Fibroblast of skin of right quadriceps (primary cell): ENCODE measurements at regions not wholly inside any gene's neighbourhood (a gene's known extent, or its start where the extent isn't known, plus 50 kb on each side); places are given as distances from the start of the nearest gene placed in this dataset.

Experiments used
- DNase-seq: peaks from one replicate; pipeline ENCODE4 v3.0.0-alpha.2; 2013

DNA sequence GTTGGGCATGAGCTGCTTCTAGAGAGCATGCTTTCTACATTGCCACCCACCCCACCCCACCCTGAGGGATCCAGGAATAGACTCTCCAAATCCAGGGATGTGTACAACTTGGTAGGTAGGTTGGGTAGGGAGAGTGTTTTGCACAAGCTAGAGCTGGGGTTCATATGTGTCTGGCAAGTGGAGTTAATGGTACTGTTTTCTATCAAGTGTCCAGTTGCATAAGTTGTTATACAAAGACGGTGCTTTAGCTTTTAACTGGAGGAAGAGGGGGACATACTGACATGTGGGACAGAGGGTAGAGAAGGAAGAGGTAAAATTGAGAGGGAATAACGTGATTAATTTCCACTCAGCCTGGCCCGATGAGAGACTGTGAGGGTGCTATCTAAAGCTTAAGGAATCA lies 51.0 kb upstream of the TNC start:
- no peak for DNase-seq

DNA sequence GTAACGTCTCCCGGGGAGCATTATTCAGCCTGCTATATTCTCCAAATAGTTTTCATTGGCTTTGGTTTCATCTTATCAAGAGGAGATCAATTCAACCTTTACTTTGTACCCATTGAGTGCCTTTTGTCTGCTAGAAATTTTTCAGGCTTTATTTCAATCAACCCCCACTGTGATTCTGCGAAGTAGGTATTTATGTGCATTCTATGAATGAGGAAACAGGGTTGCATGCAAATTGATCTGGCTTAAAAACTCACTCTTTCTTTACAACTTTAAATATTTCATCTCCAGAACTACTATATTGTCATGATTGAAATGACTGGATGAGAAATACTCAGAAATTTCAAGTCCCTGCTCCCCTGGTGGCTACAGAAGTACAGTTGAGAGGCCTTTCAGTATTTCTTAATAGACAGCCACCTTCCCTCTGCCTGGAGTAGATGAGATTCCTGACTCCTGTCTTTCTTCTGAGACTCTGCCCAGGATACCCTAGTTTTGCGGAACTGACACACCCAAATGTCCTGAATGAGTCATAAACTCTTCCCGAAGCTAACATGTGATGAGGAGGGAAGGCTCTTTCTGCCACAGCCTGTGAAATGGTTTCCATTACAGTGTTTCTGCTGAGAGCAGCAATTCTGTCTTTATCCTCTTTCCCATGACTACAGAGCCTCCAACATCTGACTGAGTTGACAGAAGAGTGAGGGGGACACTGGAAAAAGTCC lies 52.6 kb upstream of the TNC start:
- peak; percentile 76 for DNase-seq

DNA sequence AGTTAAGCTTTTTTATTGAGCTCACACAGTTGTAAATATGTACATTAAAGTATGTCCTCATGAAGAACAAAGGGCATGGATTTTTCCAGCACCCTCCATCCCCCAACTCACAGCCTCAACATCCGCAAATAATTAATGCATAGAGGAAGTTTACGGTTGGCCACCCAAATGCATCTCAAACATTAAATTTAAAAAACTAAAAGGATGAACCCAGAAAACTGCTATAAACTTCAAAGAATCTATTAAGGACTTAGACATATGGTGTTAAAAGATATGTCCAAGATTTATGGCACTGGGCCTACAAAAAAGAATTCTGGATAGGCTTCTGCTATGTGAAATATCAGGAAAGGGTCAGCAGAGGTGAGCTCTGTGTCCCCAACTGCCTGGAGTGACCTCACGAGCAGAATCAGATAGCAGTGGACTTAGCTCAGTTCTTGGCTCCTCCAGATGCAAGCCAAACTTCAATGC lies 54.0 kb upstream of the TNC start:
- no peak for DNase-seq

DNA sequence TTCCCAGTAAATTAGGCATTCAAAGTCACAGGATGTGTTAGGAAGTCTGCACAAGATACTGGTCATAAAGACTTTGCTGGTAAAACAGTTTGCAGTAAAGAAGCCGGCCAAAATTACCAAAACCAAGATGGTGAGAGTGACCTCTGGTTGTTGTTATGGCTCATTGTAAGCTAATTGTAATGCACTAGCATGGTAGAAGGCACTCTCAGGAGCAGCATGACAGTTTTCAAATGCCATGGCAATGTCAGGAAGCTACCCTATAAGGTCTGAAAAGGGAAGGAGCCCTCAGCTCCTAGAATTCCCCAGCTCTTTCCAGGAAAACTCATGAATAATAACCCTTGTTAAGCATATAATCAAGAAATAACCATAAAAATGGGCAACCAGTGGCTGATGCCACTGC lies 64.3 kb upstream of the TNC start:
- DNase-seq = no peak

DNA sequence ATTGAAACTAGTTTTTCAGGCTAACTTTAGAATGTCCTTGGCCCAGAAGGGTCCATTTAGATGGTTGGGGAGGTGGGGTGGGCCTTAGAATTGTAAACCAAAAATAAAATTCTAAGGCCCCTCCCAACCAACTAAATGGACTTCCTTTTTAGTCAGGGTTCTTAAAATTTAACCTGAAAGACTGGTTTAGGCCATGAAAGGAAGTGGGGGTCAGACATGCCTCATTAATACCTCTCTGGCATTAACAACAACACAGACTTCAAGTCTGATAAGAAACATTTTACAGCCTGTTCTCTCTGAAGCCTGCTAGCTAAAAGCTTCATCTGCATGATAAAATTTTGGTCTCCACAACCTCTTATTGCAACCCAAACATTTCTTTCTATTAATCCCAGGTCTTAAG lies 65.5 kb upstream of the TNC start:
- DNase-seq = no peak

DNA sequence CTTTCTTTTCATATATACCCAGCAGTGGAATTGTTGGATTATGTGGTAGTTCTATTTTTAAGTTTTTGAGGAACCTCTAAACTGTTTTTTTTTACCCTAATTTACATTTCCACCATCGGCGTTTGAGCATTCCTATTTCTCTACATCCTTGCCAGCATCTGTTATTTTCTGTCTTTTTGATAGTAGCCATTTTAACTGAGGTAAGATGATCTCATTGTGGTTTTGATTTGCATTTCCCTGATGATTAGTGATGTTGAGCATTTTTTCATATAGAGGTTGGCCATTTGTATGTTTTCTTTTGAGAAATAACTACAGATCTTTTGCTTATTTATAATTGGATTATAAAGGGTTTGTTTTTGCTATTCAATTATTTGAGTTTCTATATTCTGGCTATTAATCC lies 71.7 kb upstream of the TNC start:
- DNase-seq = no peak

DNA sequence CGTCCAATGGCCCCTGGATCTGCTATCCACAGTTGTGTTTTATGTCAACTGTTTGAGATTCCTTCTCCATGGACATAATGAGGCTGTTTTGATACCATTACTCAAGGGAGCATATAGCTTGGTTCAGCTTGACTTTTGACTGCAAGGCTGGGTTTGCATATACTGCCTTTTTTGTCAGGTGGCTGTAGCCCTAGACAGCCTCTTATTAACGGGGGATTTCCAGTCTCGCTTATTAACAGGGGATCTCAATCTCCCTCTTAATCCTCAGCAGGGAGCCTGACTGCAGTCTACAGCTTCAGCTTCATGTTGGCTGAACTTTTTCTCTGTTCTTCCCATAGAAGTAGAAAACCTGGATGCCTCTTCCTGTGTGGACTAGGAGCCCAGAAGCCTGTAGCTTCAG lies 73.7 kb upstream of the TNC start:
- DNase-seq = no peak

DNA sequence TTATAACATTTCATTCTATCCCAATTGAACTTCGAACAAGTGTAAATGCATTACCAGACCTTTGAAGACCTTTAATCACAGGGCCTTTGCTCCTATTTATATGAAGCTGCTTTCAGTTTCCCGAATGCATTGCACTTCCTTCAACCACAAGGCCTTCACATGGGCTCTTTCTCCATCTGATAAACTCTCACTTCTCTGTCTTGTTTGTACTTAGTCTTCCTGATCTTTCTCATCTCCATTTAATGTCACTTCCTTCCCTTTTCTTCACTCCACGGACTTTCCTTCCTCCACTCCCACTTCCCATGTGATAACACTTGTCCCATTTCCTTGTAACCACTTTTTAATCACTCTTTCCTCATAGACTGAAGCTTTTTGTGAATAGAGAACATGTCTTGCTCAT lies 74.3 kb upstream of the TNC start:
- DNase-seq = no peak

DNA sequence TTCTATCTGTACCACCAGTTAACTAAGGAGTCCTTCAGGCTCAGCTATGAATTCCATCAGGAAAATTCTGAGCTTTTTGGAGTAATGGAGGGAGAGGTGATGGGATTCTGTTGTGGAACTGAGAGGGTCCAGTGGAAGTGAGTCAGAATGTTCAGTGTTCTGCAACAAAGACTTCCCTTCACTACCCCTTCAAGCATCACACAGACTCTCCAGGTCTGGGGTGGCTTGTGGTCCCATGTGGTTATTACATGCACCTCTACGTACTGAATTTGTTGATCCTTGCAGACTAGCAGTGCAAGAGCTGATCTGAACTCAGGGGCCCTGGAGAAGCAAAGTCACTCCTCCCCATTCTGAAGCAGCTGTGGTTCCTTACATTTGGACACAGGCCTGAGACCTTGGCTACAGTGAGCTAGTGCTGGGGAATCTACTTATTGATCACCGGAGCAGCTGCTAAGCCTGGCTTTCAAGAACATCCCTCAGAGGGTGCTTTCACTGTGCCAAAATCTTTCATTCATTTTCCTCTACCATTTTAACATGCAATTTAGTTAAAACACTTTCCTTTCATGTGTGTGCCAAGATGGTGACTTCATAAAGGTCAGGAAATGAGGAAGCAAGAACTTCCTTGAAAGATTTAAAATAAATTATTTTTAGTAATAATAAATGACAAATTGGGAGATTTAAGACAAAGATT lies 75.0 kb upstream of the TNC start:
- no peak for DNase-seq

DNA sequence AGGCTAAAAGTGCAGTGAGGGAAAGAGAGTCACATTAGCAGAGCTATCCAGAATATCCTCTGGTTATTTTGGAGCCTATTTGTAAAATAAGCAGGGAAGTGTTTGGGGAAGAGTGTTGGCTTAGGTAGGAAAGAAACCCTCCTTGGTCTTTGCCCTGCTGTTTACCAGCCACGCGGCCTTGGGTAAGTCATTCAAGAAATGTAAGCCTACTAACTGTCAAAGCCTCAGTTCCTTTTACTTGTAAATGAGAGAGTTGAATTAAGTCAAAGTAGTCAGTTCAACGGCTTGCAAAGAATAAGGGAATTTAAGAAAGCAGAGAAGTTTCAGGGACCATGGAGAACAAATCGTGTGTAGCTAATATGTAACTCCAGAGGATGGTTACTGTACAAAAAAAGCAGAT lies 75.8 kb upstream of the TNC start:
- no peak for DNase-seq

DNA sequence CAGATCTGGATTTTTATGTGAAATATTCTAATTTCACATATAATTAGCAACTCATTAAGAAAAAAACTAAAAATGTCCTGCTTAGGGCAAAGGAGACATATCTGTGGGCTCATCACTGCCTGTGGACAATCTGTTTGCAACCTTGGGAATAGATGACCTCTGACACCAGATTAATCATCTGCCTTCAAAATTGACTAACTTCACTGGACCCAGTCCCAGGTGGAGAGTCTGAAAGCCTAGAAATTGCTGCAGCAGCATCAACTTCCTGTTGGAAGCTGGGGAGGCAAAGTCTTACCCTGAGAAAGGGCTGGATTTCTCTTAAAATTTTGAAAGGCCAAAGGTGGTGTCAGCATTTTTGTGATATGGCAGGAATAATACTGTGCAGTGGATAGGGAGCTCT lies 76.3 kb upstream of the TNC start:
- no peak for DNase-seq

DNA sequence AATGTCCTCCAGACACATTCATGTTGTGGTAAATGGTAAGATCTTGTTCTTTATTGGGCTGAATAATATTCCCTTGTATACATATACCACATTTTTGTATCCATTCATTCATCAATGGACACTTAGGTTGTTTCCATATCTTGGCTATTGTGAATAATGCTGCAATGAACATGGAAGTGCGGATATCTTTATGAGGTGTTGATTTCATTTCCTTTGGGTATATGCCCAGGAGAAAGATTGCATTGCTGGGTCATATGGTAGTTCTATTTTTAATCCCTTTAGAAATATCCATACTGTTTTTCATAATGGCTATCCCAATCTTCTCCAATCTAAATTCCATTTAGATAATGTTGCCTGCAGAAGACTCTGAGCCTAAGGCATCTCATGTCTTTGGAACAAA lies 78.0 kb upstream of the TNC start:
- peak; percentile 84 for DNase-seq

DNA sequence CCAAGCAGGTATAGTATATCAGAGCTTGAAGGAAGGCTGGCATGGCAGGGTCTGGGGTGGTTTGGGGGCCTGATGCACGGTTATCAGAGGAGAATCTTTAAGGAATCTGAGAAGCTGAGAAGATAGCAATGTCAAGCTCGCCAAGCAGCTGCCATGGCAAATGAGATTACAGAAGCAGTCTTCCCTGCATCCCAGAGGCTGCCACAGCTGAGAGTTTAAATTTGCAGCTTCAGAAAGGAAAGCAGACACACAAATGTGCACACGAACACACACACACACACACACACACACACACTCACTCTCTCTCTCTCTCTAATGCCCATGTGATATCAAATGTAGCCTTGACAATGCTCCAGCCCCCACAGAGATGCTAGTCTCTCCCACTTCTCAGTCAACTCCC lies 79.0 kb upstream of the TNC start:
- no peak for DNase-seq

DNA sequence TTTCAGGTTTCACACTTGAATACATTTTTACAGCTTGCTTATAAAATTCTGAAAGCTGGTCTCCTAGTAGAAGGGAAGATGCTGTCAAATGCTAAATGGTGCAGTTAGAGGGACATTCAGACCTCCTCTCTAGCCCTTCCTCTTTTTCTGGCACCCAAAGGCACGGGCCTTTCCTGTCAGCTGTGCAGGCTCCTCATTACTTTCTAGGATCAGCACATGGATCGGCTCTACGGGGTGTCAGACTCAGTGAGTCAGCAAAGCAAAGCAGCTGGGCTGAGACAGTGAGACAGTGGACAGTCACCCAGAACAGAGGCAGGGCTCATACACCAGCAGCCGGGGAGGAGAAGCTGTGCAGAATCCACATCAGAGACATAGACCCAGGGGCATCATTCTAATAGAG lies 80.0 kb upstream of the TNC start:
- DNase-seq = peak; percentile 74

DNA sequence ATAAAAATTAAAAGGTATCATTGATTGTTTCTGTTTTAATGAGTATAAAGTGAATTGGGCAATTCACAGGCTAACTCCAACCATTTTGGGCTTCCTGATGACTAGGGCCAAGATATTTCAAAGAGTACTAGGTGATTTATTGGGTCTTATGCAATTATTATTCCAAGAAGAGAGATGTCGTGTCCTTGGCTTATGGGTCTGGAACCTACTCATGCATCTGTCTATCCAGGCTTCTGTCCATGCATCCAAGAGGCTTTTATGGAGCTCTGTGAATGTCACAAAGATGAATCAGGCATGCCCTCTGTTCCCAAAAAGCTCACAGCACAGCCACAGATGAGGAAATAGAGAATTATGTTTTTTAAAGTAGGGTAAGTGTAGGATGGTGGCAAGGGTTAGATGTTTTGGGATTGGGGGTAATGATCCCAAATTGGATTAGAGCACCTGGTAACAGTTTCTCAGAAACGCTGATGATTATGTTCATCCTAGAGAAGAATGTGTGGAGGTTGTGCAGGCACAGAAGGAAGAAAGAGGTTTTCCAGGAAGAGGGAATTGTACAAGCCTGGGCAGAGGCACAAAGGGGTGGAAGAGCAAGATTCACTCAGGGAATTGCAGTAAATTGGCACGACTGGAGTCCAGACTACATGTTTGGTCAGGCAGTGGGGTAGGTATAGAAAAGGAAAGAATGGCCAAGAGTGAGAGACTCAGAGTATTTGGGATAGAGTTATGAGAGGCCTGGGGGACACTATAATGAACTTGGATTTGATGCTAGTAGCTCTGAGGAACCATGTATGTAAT lies 83.0 kb upstream of the TNC start:
- peak; percentile 86 for DNase-seq

DNA sequence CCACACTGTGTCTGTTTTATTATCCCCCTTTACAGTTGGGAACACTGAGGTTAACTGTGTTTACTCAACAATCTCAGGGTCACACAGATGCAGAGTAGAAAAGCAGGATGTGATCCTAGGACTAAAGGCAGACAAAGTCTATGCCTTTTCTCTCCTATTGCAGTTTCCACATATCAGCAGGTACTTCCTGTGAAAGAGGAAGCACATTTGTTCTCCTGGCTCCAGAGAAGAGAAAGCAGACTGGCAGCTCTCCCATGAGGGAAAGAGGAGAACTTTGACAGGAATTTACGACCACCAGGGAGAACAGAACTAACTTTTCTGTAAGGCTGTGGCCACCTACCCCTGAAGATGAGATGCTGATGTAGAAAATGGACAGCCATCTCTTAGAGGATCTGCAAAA lies 84.2 kb upstream of the TNC start:
- no peak for DNase-seq

DNA sequence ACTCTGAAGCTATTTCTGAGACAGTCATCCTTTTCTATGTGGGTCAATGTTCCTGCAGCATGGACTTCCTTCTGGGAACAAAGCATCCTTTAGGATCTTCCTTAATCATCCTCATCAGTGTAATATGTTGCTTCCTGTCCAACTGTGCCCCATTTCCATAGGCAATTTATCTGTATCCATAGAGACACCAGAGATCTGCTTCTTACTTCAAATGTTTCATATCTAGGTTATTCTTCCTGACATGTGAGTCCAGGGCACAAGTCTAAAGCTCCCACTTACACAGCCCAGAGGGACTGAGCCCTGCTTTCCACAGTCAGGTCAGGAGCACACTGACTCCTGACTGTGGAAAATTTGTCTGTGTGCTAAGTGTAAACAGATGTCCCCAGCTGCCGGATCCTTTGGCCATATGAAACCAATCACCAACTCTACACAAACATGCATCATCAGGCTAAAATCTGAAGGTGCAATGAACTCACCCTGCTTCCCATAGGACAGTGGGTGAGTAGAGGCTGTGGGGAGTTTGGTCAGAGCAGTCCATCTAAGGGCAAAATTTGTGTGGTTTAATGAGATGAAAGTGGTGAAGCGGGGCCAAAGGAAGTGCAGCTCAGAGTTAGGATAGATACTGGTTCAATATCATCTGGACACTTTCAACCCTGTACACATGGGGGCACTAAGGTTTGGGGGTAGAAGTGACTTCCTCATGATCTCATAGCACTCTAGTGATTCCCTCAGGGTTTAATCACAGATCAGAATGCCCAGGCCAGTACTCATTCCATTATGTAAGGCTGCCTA lies 85.2 kb upstream of the TNC start:
- peak; percentile 97 for DNase-seq

DNA sequence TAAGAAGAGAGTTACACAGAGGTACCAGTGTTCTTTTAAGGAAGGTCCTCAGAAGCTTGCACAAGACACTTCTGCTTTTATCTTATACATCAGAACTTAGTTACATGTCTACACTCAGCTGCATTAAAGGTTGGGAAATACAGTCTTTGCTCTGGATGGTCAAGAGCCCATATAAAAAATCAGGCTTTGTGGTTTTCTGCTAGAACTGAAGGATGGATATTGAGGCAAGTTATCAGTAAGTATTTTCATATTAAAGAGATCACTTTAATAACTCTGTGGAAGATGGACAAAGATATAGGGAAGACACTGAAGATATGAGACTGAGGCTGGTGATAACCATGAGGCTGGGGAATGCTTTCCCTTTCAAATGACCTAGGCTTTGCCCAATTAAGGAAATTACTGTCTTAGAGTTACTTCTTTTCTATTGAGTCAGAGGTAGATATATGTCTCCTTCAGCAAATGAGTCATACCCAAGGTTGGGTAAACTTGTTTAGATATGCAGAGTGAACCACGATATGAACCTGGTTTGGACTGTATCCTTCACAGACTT lies 87.0 kb upstream of the TNC start:
- DNase-seq = peak; percentile 97

DNA sequence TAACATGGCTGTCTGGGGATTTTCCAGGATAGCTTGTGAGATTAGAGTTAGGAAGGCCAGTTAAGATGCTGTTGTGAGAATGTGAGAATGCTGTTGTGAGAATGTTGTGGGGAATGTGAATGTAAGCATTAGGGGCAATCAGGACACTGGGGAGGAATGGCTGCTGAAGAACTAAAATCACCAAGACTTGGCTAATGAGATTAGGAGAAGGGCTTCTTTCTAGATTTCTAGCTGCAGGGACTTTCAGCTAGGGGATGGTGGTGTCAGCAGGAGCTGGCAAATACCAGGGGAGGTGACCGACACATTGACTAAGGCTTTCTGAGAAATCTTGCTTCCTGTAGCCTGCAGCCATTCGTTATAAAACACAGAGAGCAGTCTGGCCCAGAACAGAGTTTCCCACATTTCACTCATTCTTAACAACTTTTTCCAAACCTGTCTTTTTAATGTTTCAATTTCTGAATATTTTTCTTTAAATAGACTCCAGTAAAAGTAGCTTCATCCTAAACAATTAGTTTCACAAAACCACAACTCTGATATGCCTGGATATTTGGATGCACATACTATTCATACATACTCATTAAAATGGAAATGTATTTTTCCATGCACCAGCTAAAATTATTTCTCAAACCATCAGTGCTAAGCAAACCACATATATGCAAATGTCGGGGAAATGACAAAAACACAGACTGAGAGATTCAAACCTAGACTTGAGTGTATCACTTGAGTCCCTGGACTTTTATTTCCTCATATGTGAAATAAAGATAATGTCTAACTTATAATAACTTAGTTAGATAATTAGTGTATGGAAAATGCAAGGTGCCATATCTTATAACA lies 89.3 kb upstream of the TNC start:
- DNase-seq = peak; percentile 71

DNA sequence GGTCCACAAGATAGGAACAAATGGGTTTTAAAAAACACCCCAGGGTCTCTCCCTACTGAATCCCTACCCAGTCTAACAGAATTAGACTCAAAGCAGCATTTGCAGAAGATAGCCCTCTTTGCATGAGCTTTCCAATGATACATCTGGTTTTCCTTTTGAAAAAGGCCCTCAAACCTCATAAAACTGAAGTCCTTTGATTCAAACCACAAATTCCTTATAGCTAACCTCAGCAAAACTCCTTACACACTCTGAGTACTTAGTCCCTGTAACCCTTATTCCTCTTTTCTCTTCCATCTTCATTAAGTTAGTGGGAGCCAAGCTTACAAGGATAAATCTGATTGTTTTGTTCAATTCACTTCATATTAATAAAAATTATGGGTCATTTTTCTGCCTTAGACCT lies 90.5 kb upstream of the TNC start:
- peak; percentile 92 for DNase-seq

DNA sequence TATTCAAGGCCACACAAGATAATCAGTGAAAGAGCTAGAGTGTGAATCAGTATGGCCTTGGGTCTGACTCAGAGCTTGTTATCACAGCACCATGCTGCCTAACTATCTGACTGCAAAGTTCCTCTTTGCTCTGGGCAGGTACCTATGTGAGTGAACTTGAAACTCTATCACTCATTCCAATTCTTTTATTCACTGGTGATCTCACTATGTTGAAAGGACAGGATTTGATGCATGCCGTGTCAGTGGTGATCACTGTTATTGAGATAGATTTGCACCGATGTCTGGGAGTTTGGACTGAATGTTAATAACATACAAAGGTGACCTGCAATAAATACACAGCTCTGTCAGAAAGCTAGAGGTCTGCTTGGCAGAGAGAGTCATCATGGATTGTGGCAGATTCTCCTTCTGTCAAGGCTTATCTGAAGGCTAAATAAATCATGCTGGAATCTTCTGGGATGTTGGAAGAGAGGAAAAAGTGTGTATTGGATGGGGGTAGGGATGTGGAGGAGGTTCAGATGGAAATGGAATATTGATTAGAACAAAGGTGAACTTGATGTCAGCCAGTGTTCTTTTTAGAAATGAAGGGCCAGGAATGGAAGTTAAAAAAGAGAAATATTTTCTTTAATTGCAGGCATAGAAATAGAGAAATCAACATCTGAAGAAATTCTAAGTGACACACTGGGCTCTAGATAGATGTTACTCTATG lies 91.8 kb upstream of the TNC start:
- peak; percentile 60 for DNase-seq
